HG03159 (cell line): ENCODE measurements at regions not wholly inside any gene's neighbourhood (a gene's known extent, or its start where the extent isn't known, plus 50 kb on each side); places are given as distances from the start of the nearest gene placed in this dataset.
"Not testable (repeated sequence)": the region's sequence is repeated elsewhere in the genome, so short reads cannot be mapped to it uniquely, and the experiment has no call there.

Experiments
- ATAC-seq: cut with Tn5 transposase; IDR thresholded peaks from one replicate; pipeline ENCODE4 v1.9.1; 2021; ENCODE audit warnings: mild to moderate bottlenecking, moderate library complexity; ENCODE audit not compliant: unreplicated experiment

DNA sequence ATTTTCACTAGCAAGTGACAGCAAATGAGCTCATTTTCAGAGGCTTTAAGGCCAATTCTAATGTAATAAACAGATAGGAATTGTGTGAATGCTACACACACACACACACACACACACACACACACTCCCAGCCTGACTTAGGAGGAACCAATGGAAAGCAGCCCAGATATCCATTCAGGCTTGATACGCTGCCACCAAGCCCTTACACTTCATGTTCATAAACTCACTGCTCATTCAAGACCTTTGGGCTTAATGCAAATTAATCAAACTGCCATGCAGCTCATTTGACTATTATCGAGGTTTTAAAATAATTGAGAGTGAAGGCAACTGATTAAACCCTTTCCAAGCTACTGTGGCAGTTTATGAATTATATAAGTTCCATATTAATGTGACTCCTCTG, 298.9 kb upstream of the NCKAP5 start:
- no peak for ATAC-seq

GRCh38 chr2:133871545-133872209, 303.4 kb upstream of the NCKAP5 start:
- no peak for ATAC-seq

DNA sequence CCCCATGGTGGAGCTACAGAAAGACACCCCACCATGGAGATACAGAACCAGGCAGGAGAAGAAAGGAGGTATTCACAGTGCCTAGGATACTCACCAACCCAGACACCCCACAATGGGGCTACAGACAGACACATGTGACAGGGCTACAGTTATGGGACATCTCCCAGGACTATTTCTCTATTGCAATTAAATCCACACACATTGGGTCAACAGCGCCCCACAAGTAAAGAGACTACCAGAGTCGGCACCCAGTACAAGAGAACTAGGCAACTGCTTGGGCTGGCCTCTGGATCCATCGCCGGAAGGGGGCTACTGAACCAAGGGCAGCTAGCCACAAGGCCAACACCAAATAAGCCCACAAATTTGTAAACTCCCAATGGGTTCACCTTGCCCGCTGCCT, 310.1 kb upstream of the NCKAP5 start:
- ATAC-seq, result no peak

DNA sequence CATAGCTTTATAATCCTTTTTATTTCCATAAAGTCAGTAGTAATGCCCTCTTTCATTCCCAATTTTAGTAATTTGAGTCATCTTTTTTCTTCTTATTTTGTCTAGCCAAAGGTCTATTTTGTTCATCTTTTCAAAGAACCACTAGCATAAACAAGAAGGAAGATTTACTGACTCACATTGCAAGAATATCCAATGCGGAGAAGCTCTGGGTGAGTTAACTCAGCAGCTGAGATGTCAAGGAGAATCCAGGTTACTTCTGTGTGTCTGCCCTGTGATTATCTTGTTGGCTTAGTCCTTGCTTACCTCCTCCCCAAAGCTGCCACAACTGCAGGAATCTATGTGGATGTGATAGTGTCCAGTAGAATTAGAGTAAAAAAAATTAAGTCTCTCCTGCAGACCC, 311.4 kb upstream of the NCKAP5 start:
- ATAC-seq, result no peak

- ATAC-seq, result not testable (repeated sequence)
These were observed 313.9 kb upstream of the NCKAP5 start for GRCh38 chr2:133882159-133882558.

GRCh38 chr2:133884739-133885381, 316.6 kb upstream of the NCKAP5 start:
- no peak for ATAC-seq

- no peak for ATAC-seq
These were observed 317.6 kb upstream of the NCKAP5 start for GRCh38 chr2:133885847-133886246.

DNA sequence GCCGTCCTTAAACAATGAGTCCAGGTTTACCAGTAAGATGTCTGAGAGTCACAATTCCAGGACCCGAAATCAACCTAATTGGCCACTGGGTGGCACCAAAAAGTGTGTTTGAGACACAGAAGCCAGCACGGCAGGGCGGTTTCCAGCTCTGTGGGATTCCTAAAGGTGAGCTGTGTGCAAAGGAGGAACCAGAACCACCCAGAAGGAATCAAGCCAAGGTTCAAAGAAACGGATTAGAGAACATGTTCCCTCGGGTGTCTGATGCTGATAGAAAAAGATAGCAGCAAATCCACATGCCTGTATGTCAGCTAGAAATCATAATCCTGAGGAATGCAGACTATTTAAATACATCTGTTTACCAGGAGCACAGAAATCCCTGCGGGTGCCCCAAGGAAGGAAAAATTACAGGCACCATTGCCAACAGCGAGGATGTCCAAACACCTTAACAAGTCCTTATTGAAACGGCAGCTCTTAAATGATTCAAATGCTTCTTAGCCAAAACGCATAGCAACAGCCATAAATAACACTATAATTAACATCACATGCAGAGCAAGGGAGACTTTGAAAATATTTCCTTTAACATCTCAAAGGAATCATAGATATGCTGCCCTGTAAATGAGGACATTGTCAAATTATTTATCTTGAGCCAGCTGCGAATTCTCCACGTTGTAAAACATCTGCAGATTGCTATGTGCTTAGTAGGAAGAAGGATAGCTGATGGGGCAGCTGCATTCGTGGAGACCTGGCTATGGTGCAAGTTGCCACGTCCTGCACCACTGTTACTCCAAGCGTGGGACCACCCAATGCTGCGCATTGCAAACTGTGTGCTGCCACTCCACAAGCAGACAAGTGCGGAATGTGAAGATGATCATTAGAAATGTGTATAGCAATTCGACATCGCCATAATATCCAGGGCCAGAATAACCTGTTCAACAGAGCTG, 318.7 kb upstream of the NCKAP5 start:
- peak; percentile 84 for ATAC-seq

- no peak for ATAC-seq
These were observed 319.4 kb upstream of the NCKAP5 start for GRCh38 chr2:133887676-133888040.

DNA sequence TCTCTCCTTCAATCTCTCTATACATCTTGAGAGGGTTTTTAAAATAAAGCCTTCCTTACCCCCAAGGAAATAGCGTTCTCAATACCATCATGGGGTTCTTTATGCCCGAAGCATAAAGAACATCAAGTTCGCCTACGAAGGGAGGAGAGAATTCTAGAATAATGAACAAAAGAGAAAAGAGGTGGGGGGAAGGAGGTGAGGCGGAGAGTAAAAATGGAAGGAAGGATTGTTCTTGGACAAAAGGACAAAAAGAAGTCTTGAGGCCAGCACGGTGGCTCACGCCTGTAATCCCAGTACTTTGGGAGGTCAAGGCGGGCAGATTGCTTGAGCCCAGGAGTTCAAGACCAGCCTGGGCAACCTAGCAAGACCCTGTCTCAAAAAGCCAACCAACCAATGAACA, 319.8 kb upstream of the NCKAP5 start:
- no peak for ATAC-seq

DNA sequence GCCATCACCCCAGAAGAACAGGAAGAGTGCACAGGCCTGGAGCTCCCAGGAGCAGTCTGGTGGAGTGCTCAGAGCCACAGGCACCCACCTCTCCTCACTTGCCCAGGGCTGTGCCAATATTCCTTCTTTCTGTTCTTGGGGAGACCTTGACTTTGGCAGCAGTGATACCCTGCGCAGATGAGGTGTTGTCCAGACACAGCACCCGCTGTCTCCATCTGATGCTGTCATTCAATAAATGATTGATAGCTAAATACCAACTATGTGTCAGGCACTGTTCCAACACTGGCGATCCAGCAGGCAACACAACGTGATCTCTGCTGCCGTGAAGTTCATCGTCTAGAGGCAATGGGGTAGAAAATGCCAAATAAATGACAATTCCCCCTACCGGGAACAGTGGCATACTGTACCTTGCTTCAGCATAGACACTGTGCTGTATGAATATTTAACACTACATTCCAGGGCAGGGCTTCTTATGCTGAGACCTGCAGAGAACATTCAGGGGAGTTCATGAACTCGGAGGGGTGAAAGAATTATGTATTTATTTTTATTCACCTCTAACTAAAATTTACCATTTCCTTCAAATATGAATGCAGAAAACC, 320.5 kb upstream of the NCKAP5 start:
- no peak for ATAC-seq

DNA sequence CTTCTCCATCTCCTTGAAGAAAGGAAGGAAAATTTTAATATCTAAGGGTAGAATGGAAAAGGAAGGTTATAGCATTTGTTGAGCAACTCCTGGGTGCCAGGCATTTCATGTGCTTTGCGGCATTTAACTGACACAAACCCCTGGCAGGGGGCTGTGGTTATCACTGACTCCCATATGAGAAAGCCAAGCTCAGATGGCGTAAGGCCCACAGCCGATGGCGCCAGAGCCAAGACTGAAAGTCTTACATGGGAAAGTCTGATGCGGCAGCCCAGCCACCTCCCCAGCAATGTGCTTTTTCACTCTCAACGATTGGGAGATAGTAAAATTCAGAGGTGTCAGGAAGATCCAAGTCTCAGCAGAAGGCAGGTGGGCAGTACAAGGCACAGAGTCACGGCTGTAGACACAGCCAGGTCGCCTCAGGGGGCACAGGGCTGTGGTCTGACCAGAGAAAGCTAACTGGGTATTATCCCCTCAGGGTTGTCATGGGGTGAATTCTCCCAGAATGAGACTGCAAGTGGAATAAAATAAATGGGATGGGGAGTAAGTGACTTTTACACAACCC, 324.2 kb upstream of the NCKAP5 start:
- no peak for ATAC-seq

DNA sequence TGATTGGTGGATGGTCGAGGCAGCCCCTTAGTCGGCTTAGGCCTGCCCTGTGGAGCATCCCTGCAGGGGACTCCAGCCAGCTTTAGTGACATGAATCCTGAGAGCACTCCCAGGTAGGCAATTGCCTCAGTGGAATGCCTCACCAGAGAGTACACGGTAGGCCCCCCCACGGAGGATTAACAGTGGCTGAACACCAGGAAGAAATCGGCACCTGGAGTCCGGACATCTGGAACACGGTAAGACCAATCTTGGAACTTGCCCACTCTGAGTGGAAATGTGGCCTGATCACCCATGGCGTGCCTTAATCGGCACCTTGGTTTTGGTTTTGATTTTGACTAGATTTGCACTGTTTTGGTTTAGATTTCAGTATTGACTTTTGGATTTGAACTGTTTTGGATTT, 326.2 kb upstream of the NCKAP5 start:
- ATAC-seq, result no peak

GRCh38 chr2:133897838-133898237, 329.6 kb upstream of the NCKAP5 start:
- ATAC-seq, result not testable (repeated sequence)

DNA sequence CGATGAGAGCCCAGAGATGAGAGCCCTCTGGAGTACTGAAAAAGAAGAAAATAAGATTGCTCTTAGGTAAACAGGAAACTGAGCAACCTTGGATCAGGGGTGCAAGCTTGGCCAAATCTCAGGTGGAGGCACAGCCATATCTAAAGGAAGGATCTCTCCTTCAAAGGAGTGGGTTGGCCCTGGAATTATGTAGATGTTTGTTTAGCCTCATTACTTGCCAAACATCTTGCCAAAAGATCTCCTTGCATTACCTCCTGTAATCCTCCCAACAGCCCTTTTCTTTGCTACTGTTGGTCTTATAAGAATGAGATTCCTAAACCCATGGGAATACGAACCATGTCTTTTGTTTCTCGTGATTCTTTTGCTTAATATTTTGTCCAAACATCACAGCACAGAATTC, 332.6 kb upstream of the NCKAP5 start:
- ATAC-seq, result no peak

GRCh38 chr2:133906396-133906795, 338.1 kb upstream of the NCKAP5 start:
- no peak for ATAC-seq

DNA sequence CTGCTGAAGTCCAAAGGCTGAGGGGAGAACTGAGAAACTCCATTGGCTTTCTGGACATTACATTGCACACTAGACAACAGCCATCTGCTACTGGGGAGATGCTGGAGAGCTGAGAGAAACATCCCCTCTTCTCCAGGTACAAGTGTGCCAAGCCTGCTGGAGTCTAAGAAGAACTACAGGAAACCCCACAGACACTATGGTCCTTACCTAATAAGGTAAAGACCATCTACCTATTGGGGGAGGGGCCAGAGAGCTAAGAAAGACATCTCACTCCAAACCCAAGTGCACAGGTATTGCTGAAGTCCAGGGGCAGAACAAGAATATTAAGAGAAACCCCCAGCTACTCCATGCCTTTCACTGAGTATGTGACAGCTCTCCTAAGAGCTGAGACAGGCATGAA, 338.7 kb upstream of the NCKAP5 start:
- ATAC-seq, result no peak

GRCh38 chr2:133908171-133908570, 339.9 kb upstream of the NCKAP5 start:
- ATAC-seq, result no peak

DNA sequence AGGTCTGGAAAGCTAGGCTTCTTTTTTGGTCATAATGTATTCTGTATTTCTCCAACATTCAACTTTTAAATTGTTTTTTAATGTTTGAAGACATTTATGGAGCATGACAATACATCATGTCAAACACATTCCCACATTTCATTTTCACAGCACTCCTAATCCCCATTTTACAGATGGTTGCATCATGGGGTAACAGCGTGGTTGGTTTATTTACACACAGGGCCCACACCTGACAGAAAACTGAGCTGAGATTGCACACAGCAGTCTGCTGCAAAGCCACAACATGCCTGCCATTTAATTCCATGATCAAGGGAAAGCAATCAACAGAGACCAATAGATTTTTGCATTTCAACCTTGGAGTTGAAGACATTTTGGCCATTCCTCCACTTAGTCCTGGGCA, 335.7 kb upstream of the MGAT5 start:
- ATAC-seq, result no peak

DNA sequence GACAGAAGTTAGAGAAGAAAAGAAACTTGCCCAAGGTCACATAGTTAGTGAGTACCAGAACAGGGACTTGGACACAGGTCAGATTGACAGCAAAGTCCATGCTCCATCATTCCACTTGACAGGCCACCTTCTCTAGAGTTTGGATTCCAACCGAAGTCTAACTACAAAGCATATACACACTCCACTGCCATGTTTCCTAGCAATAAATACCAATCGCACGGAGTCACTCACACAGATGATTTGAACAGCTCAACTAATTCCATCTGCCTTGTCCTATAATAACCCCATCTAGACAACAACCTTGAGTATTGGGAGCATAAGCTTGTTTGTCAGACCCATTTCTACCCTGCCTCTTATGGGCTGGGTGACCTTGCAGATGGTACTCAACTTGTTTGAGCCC, 334.6 kb upstream of the MGAT5 start:
- no peak for ATAC-seq

DNA sequence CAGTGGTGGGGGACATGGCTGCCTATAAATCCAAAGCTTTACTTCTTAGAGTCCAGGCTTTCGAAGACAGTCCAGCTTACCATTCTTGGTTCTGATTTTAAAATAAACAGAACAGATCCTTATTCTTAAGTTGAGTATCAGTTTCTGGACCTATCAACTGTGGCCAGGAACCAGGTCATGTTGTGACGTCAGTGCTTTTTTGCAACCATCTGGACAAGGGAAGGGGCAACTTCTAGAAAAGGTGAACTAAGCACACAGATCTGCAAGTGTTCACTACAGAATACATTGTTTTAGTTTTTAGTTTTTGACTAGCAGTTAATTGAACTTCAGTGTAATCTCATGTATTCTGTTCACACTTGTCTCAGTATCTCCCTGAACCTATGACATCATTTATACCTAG, 326.0 kb upstream of the MGAT5 start:
- ATAC-seq, result no peak
